BJ (cell line): ENCODE measurements at regions not wholly inside any gene's neighbourhood (a gene's known extent, or its start where the extent isn't known, plus 50 kb on each side); places are given as distances from the start of the nearest gene placed in this dataset.

Experiments
- CTCF ChIA-PET: fragments of 350-600 bp; formaldehyde crosslinking; extraction: SDS; loops from one replicate; lab custom pipeline; 2021; ENCODE audit warnings: antibody characterized with exemption, inconsistent platforms; lab: Yijun Ruan, JAX
- POLR2A ChIA-PET: fragments of 300-600 bp; sonication (Branson Sonifier 250); formaldehyde crosslinking; extraction: SDS; loops from one replicate; lab custom pipeline; 2021; ENCODE audit warnings: antibody characterized with exemption; lab: Charles Lee
- DNase-seq: peaks from one replicate; pipeline ENCODE4 v3.0.0-alpha.2; 2011; ENCODE audit warnings: low read depth
- H3K27me3 ChIP-seq: 2 replicates; pipeline ENCODE4 v1.6.0; 2011; ENCODE audit warnings: low read length; ENCODE audit not compliant: control insufficient read depth, insufficient read depth
- H3K36me3 ChIP-seq: 2 replicates; pipeline ENCODE4 v1.5.1; 2011; ENCODE audit warnings: low read length; ENCODE audit not compliant: control insufficient read depth, insufficient read depth
- H3K4me3 ChIP-seq: 2 replicates; pipeline ENCODE4 v1.5.1; 2011; ENCODE audit warnings: low read depth, mild to moderate bottlenecking, control low read depth, low read length
- CTCF ChIP-seq: IDR thresholded peaks from 2 replicates; pipeline ENCODE4 v1.5.1; 2011; ENCODE audit warnings: low read depth, mild to moderate bottlenecking, control low read depth, inconsistent platforms, low read length, moderate library complexity; ENCODE audit not compliant: insufficient read depth

- Histone ChIP-seq H3K4me3 (no peak overlapping the region), H3K36me3 (no peaks in the 10 kb centered on the region), H3K27me3 (no peaks in the 10 kb centered on the region)
- peak; percentile 28 for DNase-seq
- TF ChIP-seq CTCF: no peak
- POLR2A ChIA-PET: interaction anchor here (0.7 kb wide), 1 partner anchor 10 kb away, joined by 4 read pairs; no protein-coding TSS in a partner anchor
- CTCF ChIA-PET: interaction anchor here (1.0 to 1.1 kb wide), 2 partner anchors 107 to 318 kb away, joined by 3 read pairs; no protein-coding TSS in a partner anchor
These were observed 306.2 kb downstream of the GPR37 start for GRCh38 chr7:124459101-124460055.

DNA sequence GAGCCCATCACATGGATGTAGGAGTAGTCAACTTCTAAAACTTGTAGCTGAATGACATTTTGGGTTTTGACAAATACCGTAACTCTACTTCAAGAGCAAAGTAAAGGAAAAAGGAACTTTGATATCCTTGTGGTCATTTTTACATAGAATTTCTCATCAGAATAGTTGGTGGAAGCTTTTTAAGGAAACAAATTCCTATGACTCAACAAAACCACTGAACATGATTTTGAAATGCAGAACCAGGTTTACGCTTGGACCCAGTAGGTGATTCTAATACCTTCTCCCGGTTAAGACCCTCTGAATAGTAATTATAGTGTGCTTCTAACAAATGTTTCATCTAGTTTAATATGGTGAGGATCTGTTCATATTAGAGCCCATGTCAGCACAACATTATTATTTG is 307.8 kb downstream of the GPR37 start:
- no peak overlapping the region for H3K4me3 ChIP-seq
- no peak for TF ChIP-seq CTCF
- ChIA-PET POLR2A (no interaction called here), CTCF (interaction anchor here (1.0 kb wide), 1 partner anchor 27 kb away, joined by 3 read pairs; no protein-coding TSS in a partner anchor)
- no peaks in the 10 kb centered on the region for H3K36me3 ChIP-seq
- DNase-seq: no peak
- H3K27me3 ChIP-seq: no peaks in the 10 kb centered on the region

GRCh38 chr7:124456286-124456685 is 309.3 kb downstream of the GPR37 start:
- H3K27me3 ChIP-seq: no peaks in the 10 kb centered on the region
- DNase-seq: no peak
- H3K36me3 ChIP-seq: no peaks in the 10 kb centered on the region
- no peak overlapping the region for H3K4me3 ChIP-seq
- TF ChIP-seq CTCF: no peak
- POLR2A ChIA-PET: no interaction called here
- CTCF ChIA-PET: interaction anchor here (0.7 kb wide), 1 partner anchor 14 kb away, joined by 3 read pairs; no protein-coding TSS in a partner anchor

DNA sequence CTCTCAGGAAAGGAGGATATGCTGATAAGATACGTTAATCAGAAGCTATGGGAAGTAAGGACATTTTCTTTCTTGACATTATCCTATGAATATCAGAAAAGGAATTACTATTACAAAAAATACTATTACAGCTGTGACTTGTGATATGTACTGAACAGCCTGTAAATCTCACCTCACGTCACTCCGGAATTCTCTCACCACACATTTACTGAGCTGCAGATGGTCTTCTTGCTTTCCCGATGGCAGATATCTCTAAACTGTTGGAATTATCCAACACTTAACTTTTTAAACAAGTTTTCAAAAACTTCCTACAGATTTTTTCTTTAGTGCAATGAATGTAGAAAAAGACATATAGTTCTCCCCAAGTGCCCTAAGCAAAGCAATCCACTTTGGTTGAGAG is 313.4 kb downstream of the GPR37 start:
- H3K36me3 ChIP-seq: no peaks in the 10 kb centered on the region
- no peak for TF ChIP-seq CTCF
- ChIA-PET CTCF (interaction anchor here (1.5 kb wide), 1 partner anchor 313 kb away, joined by 3 read pairs; the partner anchor contains the start of gene GPR37), POLR2A (no interaction called here)
- DNase-seq: no peak
- no peaks in the 10 kb centered on the region for H3K27me3 ChIP-seq
- no peak overlapping the region for H3K4me3 ChIP-seq

GRCh38 chr7:124449896-124450295 is 315.7 kb downstream of the GPR37 start:
- H3K27me3 ChIP-seq: no peaks in the 10 kb centered on the region
- ChIA-PET CTCF (no interaction called here), POLR2A (interaction anchor here (0.6 kb wide), 1 partner anchor 9 kb away, joined by 4 read pairs; no protein-coding TSS in a partner anchor)
- DNase-seq: no peak
- H3K36me3 ChIP-seq: no peaks in the 10 kb centered on the region
- no peak for TF ChIP-seq CTCF
- no peak overlapping the region for H3K4me3 ChIP-seq
